Activated T-cell treated with anti-CD3 and anti-CD28 coated beads for 4 hours (primary cell): ENCODE measurements at regions not wholly inside any gene's neighbourhood (a gene's known extent, or its start where the extent isn't known, plus 50 kb on each side); places are given as distances from the start of the nearest gene placed in this dataset.
"Not testable (repeated sequence)": the region's sequence is repeated elsewhere in the genome, so short reads cannot be mapped to it uniquely, and the experiment has no call there.

Experiments used
- DNase-seq: peaks from one replicate; pipeline ENCODE4 v3.0.0-alpha.2; 2020

GRCh38 chr3:177438596-177439220 lies 241.4 kb upstream of the TBL1XR1 start:
- DNase-seq = no peak

- no peak for DNase-seq
Observed at GRCh38 chr3:177439694-177440269, 242.5 kb upstream of the TBL1XR1 start.

- DNase-seq = no peak
Observed at GRCh38 chr3:177440456-177441104, 243.3 kb upstream of the TBL1XR1 start.

- no peak for DNase-seq
Observed at GRCh38 chr3:177441276-177441812, 244.1 kb upstream of the TBL1XR1 start.

GRCh38 chr3:177441813-177442646 lies 244.7 kb upstream of the TBL1XR1 start:
- DNase-seq = no peak

GRCh38 chr3:177443469-177443868 lies 246.2 kb upstream of the TBL1XR1 start:
- no peak for DNase-seq

GRCh38 chr3:177444696-177445095 lies 247.4 kb upstream of the TBL1XR1 start:
- no peak for DNase-seq

GRCh38 chr3:177445549-177445948 lies 248.3 kb upstream of the TBL1XR1 start:
- no peak for DNase-seq

GRCh38 chr3:177446165-177446601 lies 248.9 kb upstream of the TBL1XR1 start:
- no peak for DNase-seq

- no peak for DNase-seq
Observed at GRCh38 chr3:177447938-177448337, 250.7 kb upstream of the TBL1XR1 start.

- DNase-seq = no peak
Observed at GRCh38 chr3:177448987-177449359, 251.7 kb upstream of the TBL1XR1 start.

- no peak for DNase-seq
Observed at GRCh38 chr3:177449360-177450006, 252.2 kb upstream of the TBL1XR1 start.

- DNase-seq = no peak
Observed at GRCh38 chr3:177451301-177451750, 254.0 kb upstream of the TBL1XR1 start.

GRCh38 chr3:177451864-177452830 lies 254.9 kb upstream of the TBL1XR1 start:
- DNase-seq = no peak

- no peak for DNase-seq
Observed at GRCh38 chr3:177452831-177453450, 255.7 kb upstream of the TBL1XR1 start.

GRCh38 chr3:177453451-177453844 lies 256.2 kb upstream of the TBL1XR1 start:
- DNase-seq = no peak

GRCh38 chr3:177457204-177457603 lies 259.9 kb upstream of the TBL1XR1 start:
- DNase-seq = not testable (repeated sequence)

GRCh38 chr3:177459401-177459800 lies 262.1 kb upstream of the TBL1XR1 start:
- no peak for DNase-seq

GRCh38 chr3:177460047-177460446 lies 262.8 kb upstream of the TBL1XR1 start:
- no peak for DNase-seq

- no peak for DNase-seq
Observed at GRCh38 chr3:177461765-177462164, 264.5 kb upstream of the TBL1XR1 start.

- DNase-seq = not testable (repeated sequence)
Observed at GRCh38 chr3:177463341-177463740, 266.1 kb upstream of the TBL1XR1 start.
